H1 (cell line): ENCODE measurements at regions not wholly inside any gene's neighbourhood (a gene's known extent, or its start where the extent isn't known, plus 50 kb on each side); places are given as distances from the start of the nearest gene placed in this dataset.

ENCODE experiments used
- CTCF ChIA-PET: fragments of 300-600 bp; sonication (Branson Sonifier 250); formaldehyde crosslinking; loops from one replicate; lab custom pipeline; 2021; ENCODE audit not compliant: partially characterized antibody; lab: Charles Lee
- POLR2A ChIA-PET: fragments of 300-600 bp; sonication (Branson Sonifier 250); formaldehyde crosslinking; loops from one replicate; lab custom pipeline; 2021; ENCODE audit warnings: inconsistent platforms; ENCODE audit not compliant: partially characterized antibody; lab: Charles Lee
- DNase-seq, 2 experiments: peaks; one replicate each; pipeline versions ENCODE4 v3.0.0 to v3.0.0-alpha.2; 2010 to 2022; ENCODE audit warnings: low spot score in 2 of 2, low read depth in 1 of 2, mixed read lengths in 1 of 2
- FAIRE-seq: peaks from 2 replicates; lab custom pipeline; 2011; peaks lifted over from hg19 to GRCh38; lab: Jason Lieb, UNC
- H2AFZ ChIP-seq: 2 replicates; pipeline ENCODE4 v1.8.1; 2012; ENCODE audit warnings: low read length, inconsistent platforms
- H2AK5ac ChIP-seq: 2 replicates; pipeline ENCODE4 v1.6.1; 2013; ENCODE audit warnings: low read depth, low read length
- H2BK120ac ChIP-seq: replicated peaks from 2 replicates; pipeline ENCODE3; 2013; ENCODE audit warnings: low read depth, low read length, inconsistent platforms
- H2BK12ac ChIP-seq: 2 replicates; pipeline ENCODE4 v1.6.1; 2013; ENCODE audit warnings: low read depth, low read length
- H2BK15ac ChIP-seq: 2 replicates; pipeline ENCODE4 v1.6.1; 2013; ENCODE audit warnings: low read length
- H2BK20ac ChIP-seq: 2 replicates; pipeline ENCODE4 v1.6.1; 2013; ENCODE audit warnings: low read length
- H2BK5ac ChIP-seq: 2 replicates; pipeline ENCODE4 v1.6.1; 2013; ENCODE audit warnings: low read depth, low read length
- H3K14ac ChIP-seq: 2 replicates; pipeline ENCODE4 v1.6.1; 2013; ENCODE audit warnings: inconsistent platforms; ENCODE audit not compliant: insufficient read length
- H3K18ac ChIP-seq: 2 replicates; pipeline ENCODE4 v1.6.1; 2013; ENCODE audit warnings: low read length; ENCODE audit errors: extremely low read depth
- H3K23ac ChIP-seq: 2 replicates; pipeline ENCODE4 v1.6.1; 2013; ENCODE audit warnings: inconsistent platforms; ENCODE audit not compliant: insufficient read length
- H3K23me2 ChIP-seq: 2 replicates; pipeline ENCODE4 v1.6.1; 2013; ENCODE audit warnings: low read depth, low read length
- H3K27ac ChIP-seq: 2 replicates; pipeline ENCODE4 v1.6.1; 2011; ENCODE audit warnings: low read depth, low read length, inconsistent platforms
- H3K27me3 ChIP-seq, 4 experiments: replicated peaks in 1 of 4; 1 replicate in 1 of 4; 2 replicates in 3 of 4; pipeline versions ENCODE4 v1.6.1 to v1.8.1; 2011 to 2013; ENCODE audit warnings: low read length in 3 of 4, mild to moderate bottlenecking in 3 of 4, inconsistent platforms in 2 of 4, mixed read lengths in 2 of 4, moderate library complexity in 1 of 4; ENCODE audit not compliant: control insufficient read depth in 3 of 4, insufficient read depth in 3 of 4; ENCODE audit errors: extremely low read depth in 1 of 4
- H3K36me3 ChIP-seq, 4 experiments: 2 replicates each; pipeline versions ENCODE4 v1.6.1 to v1.8.1; 2011 to 2013; ENCODE audit warnings: mild to moderate bottlenecking in 4 of 4, low read length in 3 of 4, moderate library complexity in 2 of 4, control low read depth in 1 of 4, inconsistent platforms in 1 of 4; ENCODE audit not compliant: insufficient read depth in 4 of 4, control insufficient read depth in 2 of 4
- H3K4ac ChIP-seq: replicated peaks from 2 replicates; pipeline ENCODE3; 2013; ENCODE audit warnings: low read length, low read depth, mixed read lengths, inconsistent platforms; ENCODE audit not compliant: insufficient read length
- H3K4me1 ChIP-seq, 4 experiments: replicated peaks in 1 of 4; 1 replicate in 1 of 4; 2 replicates in 3 of 4; pipeline versions ENCODE4 v1.6.1 to v1.8.1; 2011 to 2013; ENCODE audit warnings: low read length in 3 of 4, inconsistent platforms in 2 of 4, mixed read lengths in 1 of 4; ENCODE audit not compliant: insufficient read depth in 4 of 4, control insufficient read depth in 3 of 4
- H3K4me2 ChIP-seq, 2 experiments: 2 replicates each; pipeline versions ENCODE4 v1.6.1 to v1.8.1; 2011 to 2013; ENCODE audit warnings: low read depth in 2 of 2, low read length in 2 of 2, control low read depth in 1 of 2, inconsistent platforms in 1 of 2, mild to moderate bottlenecking in 1 of 2; ENCODE audit not compliant: insufficient read depth in 1 of 2
- H3K4me3 ChIP-seq, 4 experiments: fragments of 200-600, 300-600 bp in 1 of 4; sonication (generic), shearing (Covaris generic), sonication (Bioruptor Twin) in 1 of 4; 2 replicates each; pipeline versions ENCODE4 v1.5.1 to v1.8.1; 2011 to 2016; ENCODE audit warnings: low read length in 4 of 4, low read depth in 3 of 4, control low read depth in 2 of 4, inconsistent platforms in 2 of 4, mild to moderate bottlenecking in 2 of 4, mixed read lengths in 1 of 4, moderate library complexity in 1 of 4; ENCODE audit not compliant: insufficient read depth in 2 of 4; ENCODE audit errors: extremely low read depth in 1 of 4
- H3K56ac ChIP-seq: replicated peaks from 2 replicates; pipeline ENCODE3; 2013; ENCODE audit warnings: low read depth, mild to moderate bottlenecking, mixed read lengths, low read length, inconsistent platforms; ENCODE audit not compliant: insufficient read length
- H3K79me1 ChIP-seq: 2 replicates; pipeline ENCODE4 v1.6.1; 2013; ENCODE audit warnings: low read depth, low read length, control low read depth
- H3K79me2 ChIP-seq, 2 experiments: 2 replicates each; pipeline versions ENCODE4 v1.6.1 to v1.8.1; 2012 to 2013; ENCODE audit warnings: low read length in 2 of 2, mild to moderate bottlenecking in 2 of 2, inconsistent platforms in 1 of 2; ENCODE audit not compliant: insufficient read depth in 2 of 2, control insufficient read depth in 1 of 2
- H3K9ac ChIP-seq, 4 experiments: replicated peaks in 1 of 4; 1 replicate in 1 of 4; 2 replicates in 3 of 4; pipeline versions ENCODE4 v1.6.1 to v1.8.1; 2011 to 2013; ENCODE audit warnings: low read depth in 3 of 4, low read length in 3 of 4, control low read depth in 2 of 4, mild to moderate bottlenecking in 2 of 4, moderate library complexity in 2 of 4, inconsistent platforms in 1 of 4; ENCODE audit errors: extremely low read depth in 1 of 4
- H3K9me3 ChIP-seq, 2 experiments: 2 replicates each; pipeline versions ENCODE4 v1.6.1 to v1.8.1; 2012 to 2013; ENCODE audit warnings: mild to moderate bottlenecking in 2 of 2, moderate library complexity in 2 of 2, control low read depth in 1 of 2, inconsistent platforms in 1 of 2, low read depth in 1 of 2, low read length in 1 of 2, mixed read lengths in 1 of 2; ENCODE audit not compliant: insufficient read depth in 2 of 2
- H4K20me1 ChIP-seq, 2 experiments: replicated peaks in 1 of 2; 2 replicates each; pipeline versions ENCODE3 to v1.8.1; 2011 to 2013; ENCODE audit warnings: inconsistent platforms in 2 of 2, low read length in 2 of 2, mild to moderate bottlenecking in 1 of 2; ENCODE audit not compliant: insufficient read depth in 2 of 2, control insufficient read depth in 1 of 2
- H4K5ac ChIP-seq: 2 replicates; pipeline ENCODE4 v1.6.1; 2013; ENCODE audit warnings: low read length, low read depth, mixed read lengths, inconsistent platforms; ENCODE audit not compliant: insufficient read length
- H4K8ac ChIP-seq: 2 replicates; pipeline ENCODE4 v1.8.0; 2013; ENCODE audit warnings: mild to moderate bottlenecking, moderate library complexity, low read length, inconsistent platforms; ENCODE audit not compliant: insufficient read depth; ENCODE audit errors: extremely low read depth
- H4K91ac ChIP-seq: replicated peaks from 2 replicates; pipeline ENCODE3; 2013; ENCODE audit warnings: low read length, mixed read lengths, inconsistent platforms; ENCODE audit not compliant: insufficient read length
- BACH1 ChIP-seq: IDR thresholded peaks from 2 replicates; pipeline ENCODE4 v1.6.1; 2012; ENCODE audit warnings: low read length, improper control_type of control experiment
- FOSL1 ChIP-seq: IDR thresholded peaks from 2 replicates; pipeline ENCODE4 v1.6.1; 2011; ENCODE audit warnings: mild to moderate bottlenecking, low read depth, low read length, moderate library complexity; ENCODE audit not compliant: insufficient read depth
- HDAC6 ChIP-seq: IDR thresholded peaks from one replicate; pipeline ENCODE4 v1.7.1; 2012; ENCODE audit warnings: low read depth, mild to moderate bottlenecking, inconsistent platforms, low read length, moderate library complexity
- RAD21 ChIP-seq, 2 experiments: IDR thresholded peaks in 1 of 2; conservative IDR thresholded peaks in 1 of 2; 2 replicates each; pipeline ENCODE4 v1.6.1; 2011; ENCODE audit warnings: low read depth in 2 of 2, low read length in 2 of 2, improper control_type of control experiment in 1 of 2, inconsistent platforms in 1 of 2, mild to moderate bottlenecking in 1 of 2, moderate library complexity in 1 of 2
- SAP30 ChIP-seq: fragments of 300-600 bp; sonication (generic); IDR thresholded peaks from 2 replicates; pipeline ENCODE4 v1.7.1; 2012; ENCODE audit warnings: low read length, moderate library complexity, mild to moderate bottlenecking, inconsistent platforms; ENCODE audit not compliant: insufficient read depth, insufficient replicate concordance
- SIN3A ChIP-seq, 2 experiments: IDR thresholded peaks in 1 of 2; conservative IDR thresholded peaks in 1 of 2; 2 replicates each; pipeline ENCODE4 v1.6.1; 2011 to 2012; ENCODE audit warnings: low read length in 2 of 2, improper control_type of control experiment in 1 of 2, low read depth in 1 of 2, mild to moderate bottlenecking in 1 of 2
- SRF ChIP-seq: IDR thresholded peaks from 2 replicates; pipeline ENCODE4 v1.6.1; 2011; ENCODE audit warnings: mild to moderate bottlenecking, low read depth, low read length, moderate library complexity
- TAF1 ChIP-seq: IDR thresholded peaks from 2 replicates; pipeline ENCODE4 v1.6.1; 2011; ENCODE audit warnings: mild to moderate bottlenecking, low read depth, low read length
- WGBS, 2 experiments: shearing (Covaris generic) in 1 of 2; methylation state at CpG; one replicate each; pipeline versions ENCODE4 v1.1.6 to v1.1.7; 2013 to 2015; ENCODE audit warnings: low lambda C conversion rate in 2 of 2, mixed read lengths in 2 of 2, inconsistent platforms in 1 of 2, low coverage in 1 of 2, missing lambda C conversion rate in 1 of 2; ENCODE audit not compliant: insufficient replicate concordance in 2 of 2, insufficient coverage in 1 of 2, insufficient read length in 1 of 2; ENCODE audit errors: extremely low coverage in 1 of 2, missing lambda C conversion rate in 1 of 2; 5-methylcytosine and 5-hydroxymethylcytosine counted together
- TF ChIP-seq, protein P1 (sequence below): IDR thresholded peaks from 2 replicates; pipeline ENCODE4 v1.6.1; 2012; ENCODE audit warnings: inconsistent platforms

DNA sequence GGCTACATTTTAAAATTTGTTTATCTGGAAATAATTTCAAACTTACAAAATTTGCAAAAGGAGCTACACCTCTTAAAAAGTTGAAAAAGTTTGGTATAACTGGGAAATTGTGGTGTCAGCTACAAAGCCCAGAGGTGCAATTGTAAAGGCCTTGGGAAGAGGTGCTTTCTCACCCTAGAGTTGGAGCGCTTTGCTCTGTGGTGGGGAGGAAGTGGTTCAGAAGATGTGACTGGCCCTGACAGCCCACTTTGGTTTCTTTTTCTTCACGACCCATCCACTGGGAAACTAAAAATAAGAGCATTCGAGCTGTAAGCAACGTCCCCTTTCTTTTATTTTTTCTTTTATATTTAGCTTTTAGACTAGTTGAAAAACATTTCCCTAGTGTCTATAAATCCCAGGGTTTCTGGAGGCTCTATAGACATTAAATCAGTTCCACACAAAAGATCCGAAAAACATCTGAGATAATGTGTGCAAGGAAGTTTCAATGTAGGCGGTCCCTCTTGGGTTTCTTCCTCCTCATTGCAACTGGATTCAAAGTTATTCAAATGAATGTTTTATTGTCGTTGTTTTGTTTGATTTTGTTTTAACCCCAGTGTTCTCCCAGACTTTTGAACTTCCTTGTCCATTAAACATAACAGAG lies 397.8 kb downstream of the KIF16B start:
- no peak overlapping the region for H3K23ac ChIP-seq
- H2BK5ac ChIP-seq = no peak overlapping the region
- no peak overlapping the region for H4K5ac ChIP-seq
- no peak overlapping the region for H2BK120ac ChIP-seq
- no peak overlapping the region for H3K18ac ChIP-seq
- H3K36me3 ChIP-seq = no peaks in the 10 kb centered on the region
- no peak overlapping the region for H2AFZ ChIP-seq
- H4K20me1 ChIP-seq = no peaks in the 10 kb centered on the region
- no peaks in the 10 kb centered on the region for H3K79me2 ChIP-seq
- FAIRE-seq = peak; percentile 19
- POLR2A ChIA-PET = no interaction called here
- no peaks in the 10 kb centered on the region for H3K4me1 ChIP-seq
- H2BK12ac ChIP-seq = no peak overlapping the region
- H3K56ac ChIP-seq = no peak overlapping the region
- H3K14ac ChIP-seq = no peak overlapping the region
- no peaks in the 10 kb centered on the region for H3K79me1 ChIP-seq
- no peak overlapping the region for H3K27ac ChIP-seq
- H2AK5ac ChIP-seq = no peak overlapping the region
- no peaks in the 10 kb centered on the region for H3K23me2 ChIP-seq
- H3K4ac ChIP-seq = no peak overlapping the region
- H2BK20ac ChIP-seq = no peak overlapping the region
- CTCF ChIA-PET = no interaction called here
- no peaks in the 10 kb centered on the region for H3K27me3 ChIP-seq
- H3K4me2 ChIP-seq = no peak overlapping the region
- no peak overlapping the region for H4K91ac ChIP-seq
- no peak overlapping the region for H4K8ac ChIP-seq
- no peak overlapping the region for H3K4me3 ChIP-seq
- no peak for DNase-seq
- no peak overlapping the region for H2BK15ac ChIP-seq
- no peak for TF ChIP-seq BACH1
- TF ChIP-seq, protein P1, sequence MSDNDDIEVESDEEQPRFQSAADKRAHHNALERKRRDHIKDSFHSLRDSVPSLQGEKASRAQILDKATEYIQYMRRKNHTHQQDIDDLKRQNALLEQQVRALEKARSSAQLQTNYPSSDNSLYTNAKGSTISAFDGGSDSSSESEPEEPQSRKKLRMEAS = no peak
- no peak for TF ChIP-seq TAF1
- no peak for TF ChIP-seq HDAC6
- no peak for TF ChIP-seq SAP30
- TF ChIP-seq SRF = no peak
- TF ChIP-seq FOSL1 = no peak
- no peak for TF ChIP-seq RAD21 (IDR thresholded peaks at IDR 0.05 in 1 of 2, conservative IDR thresholded peaks at IDR 0.05 in 1 of 2; ENCODE audit: low read depth in 2 of 2, low read length in 2 of 2)
- no peak for TF ChIP-seq SIN3A (conservative IDR thresholded peaks at IDR 0.05 in 1 of 2, IDR thresholded peaks at IDR 0.05 in 1 of 2; ENCODE audit: low read depth in 1 of 2, low read length in 2 of 2)
- H3K9me3 ChIP-seq = no peaks in the 10 kb centered on the region
- WGBS, 2 experiments = 82% methylated on average over 7 of the region's 7 CpGs; no CpG with 5 or more reads in 1 of the 2 experiments
- H3K9ac ChIP-seq = no peak overlapping the region
